Activated T-helper 1 cell treated with anti-CD3 and anti-CD28 coated beads, Interleukin-12 subunit alpha, Interleukin-12 subunit beta, Interleukin-2, Interleukin-4 antibody, amounts not matched to agents 30 ng/mL and 10 ng/mL and 1 ng/mL, durations not matched to agents 14 hours and 24 hours and 36 hours (primary cell): ENCODE measurements at regions not wholly inside any gene's neighbourhood (a gene's known extent, or its start where the extent isn't known, plus 50 kb on each side); places are given as distances from the start of the nearest gene placed in this dataset.

Experiments
- DNase-seq: peaks from one replicate; pipeline ENCODE4 v3.0.0; 2021; ENCODE audit warnings: low spot score
- H3K27ac Mint-ChIP-seq: one replicate; pipeline ENCODE4 v1.8.0; 2021; ENCODE audit warnings: mild to moderate bottlenecking, mixed read lengths
- H3K27me3 Mint-ChIP-seq: one replicate; pipeline ENCODE4 v1.8.0; 2022; ENCODE audit warnings: mild to moderate bottlenecking, moderate library complexity, mixed read lengths; ENCODE audit not compliant: insufficient read depth
- H3K36me3 Mint-ChIP-seq: one replicate; pipeline ENCODE4 v1.8.0; 2021; ENCODE audit warnings: low read depth, mixed read lengths
- H3K4me1 Mint-ChIP-seq: one replicate; pipeline ENCODE4 v1.8.0; 2021; ENCODE audit warnings: low read depth, mixed read lengths
- H3K4me3 Mint-ChIP-seq: one replicate; pipeline ENCODE4 v1.8.0; 2021; ENCODE audit warnings: mild to moderate bottlenecking, moderate library complexity, mixed read lengths
- H3K9me3 Mint-ChIP-seq: one replicate; pipeline ENCODE4 v1.8.0; 2021; ENCODE audit warnings: mixed read lengths
- intact Hi-C: fragments of 100-400 bp; cut with micrococcal nuclease; formaldehyde crosslinking; loops from one replicate; pipeline ENCODE4 v1.15.1; 2024

DNA sequence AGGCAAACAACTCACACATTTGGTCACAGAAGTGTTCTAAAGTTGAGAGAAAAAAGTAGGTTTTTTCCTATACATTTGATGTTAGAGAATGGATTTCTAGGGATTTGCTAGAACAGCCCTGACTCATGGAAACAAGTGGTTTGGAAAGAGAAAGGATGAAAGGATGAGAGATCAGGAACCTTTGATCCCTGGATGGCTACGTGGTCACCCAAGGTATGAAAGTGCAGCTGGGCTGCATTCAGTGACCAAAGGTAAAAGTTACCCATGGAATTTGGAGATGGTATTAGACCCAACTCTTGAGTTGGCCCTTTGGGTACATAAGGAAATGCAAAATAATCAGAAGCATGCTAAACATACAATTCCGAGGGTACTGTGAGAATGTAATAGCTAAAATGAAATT lies 61.3 kb upstream of the SPIN1 start:
- no peaks in the 10 kb centered on the region for H3K9me3 Mint-ChIP-seq
- H3K4me3 Mint-ChIP-seq: no peak overlapping the region
- intact Hi-C loops: no loop called here
- H3K4me1 Mint-ChIP-seq: peaks cover 38% of the 10 kb centered on the region
- H3K27ac Mint-ChIP-seq: no peak overlapping the region
- no peaks in the 10 kb centered on the region for H3K27me3 Mint-ChIP-seq
- no peak for DNase-seq
- H3K36me3 Mint-ChIP-seq: peaks cover 6% of the 10 kb centered on the region

DNA sequence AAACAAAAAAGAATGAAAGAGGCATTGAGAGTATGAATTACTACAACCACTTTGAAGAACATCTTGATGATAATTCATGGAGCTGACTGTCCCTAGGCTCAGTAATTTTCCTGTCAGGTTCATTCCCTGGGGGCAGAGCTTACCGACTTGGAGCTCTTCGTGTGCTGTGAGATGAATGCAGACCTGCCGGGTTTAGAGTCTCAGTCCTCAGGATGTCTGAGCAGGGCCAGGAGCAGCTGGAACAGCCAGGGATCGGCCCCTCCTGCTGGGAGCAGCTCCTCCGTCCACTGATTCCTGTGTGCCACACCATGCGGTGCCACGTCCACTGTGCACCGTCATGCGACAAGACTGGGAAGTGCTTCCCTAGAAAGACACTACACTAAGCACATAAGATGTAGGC lies 62.2 kb upstream of the SPIN1 start:
- DNase-seq: no peak
- no peak overlapping the region for H3K4me3 Mint-ChIP-seq
- intact Hi-C loops: no loop called here
- peaks cover 6% of the 10 kb centered on the region for H3K36me3 Mint-ChIP-seq
- H3K27ac Mint-ChIP-seq: no peak overlapping the region
- no peaks in the 10 kb centered on the region for H3K27me3 Mint-ChIP-seq
- peaks cover 41% of the 10 kb centered on the region for H3K4me1 Mint-ChIP-seq
- H3K9me3 Mint-ChIP-seq: no peaks in the 10 kb centered on the region

DNA sequence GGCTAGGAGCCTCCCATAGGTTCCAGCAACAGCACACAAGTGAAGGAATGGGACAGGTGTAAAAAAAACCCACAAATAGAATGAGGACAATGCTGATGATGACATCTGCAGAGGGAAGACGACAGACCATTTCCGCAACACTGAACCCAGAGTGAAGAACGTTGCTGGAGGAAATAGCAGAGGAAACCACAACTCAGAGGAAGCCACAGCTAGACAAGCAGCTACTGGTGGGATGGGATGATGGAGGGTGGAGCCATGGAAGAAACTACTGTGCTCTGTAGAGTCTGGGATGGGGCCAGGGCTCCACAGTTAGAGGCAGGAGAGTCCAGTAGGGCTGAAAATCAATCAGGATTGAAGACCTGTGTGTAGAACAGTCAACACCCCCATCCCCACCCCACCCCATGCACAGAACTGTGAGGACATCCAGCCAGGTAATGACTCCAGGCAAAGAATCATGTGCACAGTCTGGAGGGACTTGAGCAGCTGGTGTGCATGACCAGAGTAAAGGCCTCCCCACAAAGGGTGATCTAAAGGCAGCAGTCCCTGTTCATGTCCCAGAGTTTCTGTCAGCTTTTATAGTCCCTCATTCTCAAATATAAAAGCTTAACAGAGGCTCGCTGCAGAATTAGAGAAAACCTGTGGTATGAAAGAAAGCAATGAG lies 65.2 kb upstream of the SPIN1 start:
- Mint-ChIP-seq H3K27ac (peak overlapping the region; percentile 83), H3K4me1 (peaks cover 45% of the 10 kb centered on the region), H3K27me3 (no peaks in the 10 kb centered on the region), H3K4me3 (peak overlapping the region; percentile 64), H3K9me3 (no peaks in the 10 kb centered on the region), H3K36me3 (peaks cover 4% of the 10 kb centered on the region)
- intact Hi-C loops: loop anchor here (1.0 to 2.0 kb wide), 2 partner anchors 11 to 18 kb away; no protein-coding TSS in a partner anchor
- DNase-seq: peak; percentile 68

DNA sequence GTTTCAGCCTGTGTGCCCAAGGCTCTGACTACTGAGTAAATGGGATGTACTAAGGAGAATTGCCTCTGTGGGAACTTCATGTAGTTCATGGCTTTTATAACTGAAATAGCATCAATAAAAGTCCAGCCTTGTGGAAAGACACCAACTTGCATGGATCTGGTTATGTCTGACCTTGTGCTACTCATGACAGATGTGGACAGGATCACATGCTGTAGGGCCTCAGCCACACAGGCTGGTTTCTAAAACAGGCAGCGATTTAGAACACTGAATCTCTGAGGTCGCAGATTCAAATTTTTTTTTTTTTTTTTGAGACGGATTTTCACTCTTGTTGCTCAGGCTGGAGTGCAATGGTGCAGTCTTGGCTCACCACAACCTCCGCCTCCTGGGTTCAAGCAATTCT lies 66.5 kb upstream of the SPIN1 start:
- Mint-ChIP-seq H3K27me3 (no peaks in the 10 kb centered on the region), H3K9me3 (no peaks in the 10 kb centered on the region), H3K4me1 (peaks cover 45% of the 10 kb centered on the region), H3K36me3 (peaks cover 4% of the 10 kb centered on the region), H3K27ac (no peak overlapping the region), H3K4me3 (peak overlapping the region; percentile 22)
- intact Hi-C loops: loop anchor here (2.0 kb wide), 1 partner anchor 17 kb away; no protein-coding TSS in a partner anchor
- no peak for DNase-seq

DNA sequence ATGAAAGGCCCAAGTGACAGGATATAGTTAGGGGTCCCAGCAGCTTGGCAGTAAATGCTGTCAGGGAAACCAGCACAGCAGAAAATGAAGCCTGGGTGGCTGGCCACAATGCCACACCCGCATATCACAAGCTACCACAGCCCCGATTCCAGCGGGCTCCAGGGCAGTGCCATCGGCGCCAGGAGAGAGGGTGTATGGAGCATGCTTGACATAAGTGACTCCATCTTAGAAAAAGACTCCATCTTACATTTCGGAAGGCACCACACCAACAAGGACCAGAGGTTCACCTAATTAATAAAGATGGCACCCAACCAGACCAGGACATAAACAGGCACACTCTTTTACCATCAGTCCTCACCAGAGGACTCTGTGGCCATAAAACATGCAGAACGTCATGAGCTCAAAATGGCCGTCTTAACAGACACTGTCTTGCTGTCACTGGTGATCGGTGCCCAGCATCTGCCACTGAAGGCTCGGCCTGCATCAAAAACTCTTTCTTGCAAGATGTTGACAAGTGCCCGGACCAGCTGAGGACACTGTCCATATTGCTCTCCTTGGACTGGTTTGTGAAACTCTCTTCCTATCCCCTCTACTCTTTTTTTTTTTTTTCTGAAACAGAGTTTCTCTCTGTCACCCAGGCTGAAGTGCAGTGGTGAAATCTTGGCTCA lies 67.4 kb upstream of the SPIN1 start:
- no peak for DNase-seq
- H3K4me1 Mint-ChIP-seq: peaks cover 47% of the 10 kb centered on the region
- H3K36me3 Mint-ChIP-seq: peaks cover 4% of the 10 kb centered on the region
- H3K9me3 Mint-ChIP-seq: no peaks in the 10 kb centered on the region
- intact Hi-C loops: no loop called here
- H3K27ac Mint-ChIP-seq: no peak overlapping the region
- H3K4me3 Mint-ChIP-seq: no peak overlapping the region
- no peaks in the 10 kb centered on the region for H3K27me3 Mint-ChIP-seq

DNA sequence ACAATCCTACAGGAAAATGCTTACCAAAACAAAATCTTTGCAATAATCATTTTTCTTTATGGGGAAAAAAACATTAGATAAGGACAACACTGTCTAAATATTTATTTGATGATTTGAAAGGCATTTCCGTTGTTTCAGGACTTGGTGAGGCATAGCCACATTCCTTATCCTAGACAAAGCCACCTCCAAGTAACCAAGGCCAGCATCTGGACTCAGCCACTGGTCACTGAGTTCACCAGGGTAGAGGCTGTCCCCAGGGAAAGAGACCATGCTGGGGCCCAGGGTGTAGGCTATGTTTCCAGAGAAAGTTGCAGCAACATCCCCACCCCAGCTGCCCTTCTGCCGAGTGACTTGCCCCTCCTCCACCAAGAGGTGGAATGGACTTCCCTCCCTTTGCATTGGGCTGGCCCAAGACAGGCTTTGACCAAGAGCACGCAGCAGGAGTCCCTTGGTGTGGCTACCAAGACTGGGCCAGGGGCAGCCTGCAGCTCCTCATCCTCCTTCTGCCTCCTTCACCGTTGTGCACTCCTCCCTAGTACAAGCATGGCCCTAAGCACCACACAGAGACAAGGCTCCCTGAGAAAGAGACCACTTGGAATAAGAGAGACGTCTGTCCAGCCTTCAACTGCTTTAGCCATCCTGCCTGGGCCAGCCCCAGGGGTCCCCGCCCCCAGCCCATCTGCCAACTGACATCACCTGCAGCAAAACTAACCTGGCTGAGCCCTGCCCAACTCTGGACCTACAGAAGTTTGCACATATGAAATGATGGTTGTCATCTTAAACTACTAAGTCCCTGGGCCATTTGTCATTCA lies 68.1 kb upstream of the SPIN1 start:
- Mint-ChIP-seq H3K36me3 (peaks cover 4% of the 10 kb centered on the region), H3K4me1 (peaks cover 44% of the 10 kb centered on the region), H3K27ac (no peak overlapping the region), H3K27me3 (no peaks in the 10 kb centered on the region), H3K4me3 (no peak overlapping the region), H3K9me3 (no peaks in the 10 kb centered on the region)
- DNase-seq: no peak
- intact Hi-C loops: no loop called here

DNA sequence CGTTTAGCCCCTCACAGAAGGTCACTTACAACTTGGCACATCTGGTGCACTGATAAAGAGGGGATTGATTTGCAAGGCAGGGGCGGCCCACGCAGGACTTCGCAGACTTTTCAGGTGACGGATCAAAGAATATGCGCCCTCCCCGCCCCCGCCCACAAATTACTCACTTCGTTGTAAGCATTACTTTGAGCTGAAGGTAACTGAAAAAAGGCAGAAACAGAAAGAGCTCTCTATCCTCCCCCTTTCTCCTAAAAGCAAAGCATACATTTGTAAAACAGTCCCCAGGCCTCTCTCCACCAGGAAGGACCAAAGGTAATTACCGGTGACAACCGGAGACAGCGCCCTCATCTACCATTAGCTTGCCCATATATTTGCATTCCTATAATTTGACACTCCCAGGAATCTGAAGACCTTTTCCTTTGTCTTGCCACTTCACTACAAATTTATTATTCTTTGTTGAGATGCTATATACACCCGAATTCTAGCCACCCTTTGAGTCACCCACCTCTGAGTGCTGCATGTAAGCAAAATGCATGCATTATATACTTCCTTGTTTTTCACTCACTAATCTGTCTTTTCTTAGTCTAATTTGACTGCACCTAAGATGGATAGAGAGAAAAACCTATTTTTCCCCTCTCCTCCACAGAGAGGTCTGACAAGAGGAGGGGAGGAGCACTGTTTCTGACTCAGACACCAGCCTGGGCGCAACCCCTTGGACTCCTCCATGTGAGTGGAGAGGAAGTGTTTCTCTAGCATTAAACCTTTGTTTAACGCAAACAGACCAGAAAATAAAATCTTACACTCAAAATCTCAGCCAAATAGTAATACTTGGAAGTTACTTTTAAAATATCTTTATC lies 74.7 kb upstream of the SPIN1 start:
- no peak for DNase-seq
- H3K36me3 Mint-ChIP-seq: no peaks in the 10 kb centered on the region
- intact Hi-C loops: loop anchor here (5.0 kb wide), 1 partner anchor 306 kb away; no protein-coding TSS in a partner anchor

DNA sequence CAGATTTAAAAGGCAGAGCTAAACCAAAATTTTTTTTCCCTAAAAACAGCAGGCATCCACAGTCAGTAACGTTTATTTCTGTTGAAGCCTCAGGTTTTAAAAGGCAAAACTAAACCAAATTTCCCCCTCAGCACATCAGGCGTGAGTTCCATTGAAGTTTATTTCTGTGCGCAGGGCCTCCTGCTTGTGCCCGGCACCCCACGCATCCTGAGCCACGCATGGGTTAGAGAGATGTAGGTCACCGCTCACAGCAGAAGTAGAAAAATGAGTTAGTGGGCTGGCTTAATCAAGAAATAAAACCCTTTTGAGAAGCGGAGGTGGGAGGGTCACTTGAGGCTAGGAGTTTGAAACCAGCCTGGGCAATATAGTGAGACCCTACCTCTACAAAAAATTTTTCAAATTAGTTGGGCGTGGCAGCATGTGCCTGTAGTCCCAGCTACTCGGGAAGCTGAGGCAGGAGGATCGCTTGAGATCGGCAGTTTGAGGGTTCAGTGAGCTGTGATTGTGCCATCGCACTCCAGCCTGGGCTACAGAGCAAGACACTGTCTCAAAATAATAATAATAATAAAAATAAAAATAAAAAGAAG lies 75.6 kb upstream of the SPIN1 start:
- intact Hi-C loops: loop anchor here (1.0 to 5.0 kb wide), 4 partner anchors 8 to 305 kb away; no protein-coding TSS in a partner anchor
- peaks cover 1% of the 10 kb centered on the region for H3K27me3 Mint-ChIP-seq
- H3K27ac Mint-ChIP-seq: peak overlapping the region; percentile 94
- peaks cover 67% of the 10 kb centered on the region for H3K4me1 Mint-ChIP-seq
- no peaks in the 10 kb centered on the region for H3K36me3 Mint-ChIP-seq
- peak overlapping the region; percentile 78 for H3K4me3 Mint-ChIP-seq
- DNase-seq: no peak
- no peaks in the 10 kb centered on the region for H3K9me3 Mint-ChIP-seq

More for the DNA sequence above, 74.7 kb upstream of the SPIN1 start:
- H3K4me3 Mint-ChIP-seq: peak overlapping the region; percentile 35
- H3K9me3 Mint-ChIP-seq: no peaks in the 10 kb centered on the region
- peaks cover 1% of the 10 kb centered on the region for H3K27me3 Mint-ChIP-seq
- H3K4me1 Mint-ChIP-seq: peaks cover 62% of the 10 kb centered on the region
- H3K27ac Mint-ChIP-seq: peak overlapping the region; percentile 90

DNA sequence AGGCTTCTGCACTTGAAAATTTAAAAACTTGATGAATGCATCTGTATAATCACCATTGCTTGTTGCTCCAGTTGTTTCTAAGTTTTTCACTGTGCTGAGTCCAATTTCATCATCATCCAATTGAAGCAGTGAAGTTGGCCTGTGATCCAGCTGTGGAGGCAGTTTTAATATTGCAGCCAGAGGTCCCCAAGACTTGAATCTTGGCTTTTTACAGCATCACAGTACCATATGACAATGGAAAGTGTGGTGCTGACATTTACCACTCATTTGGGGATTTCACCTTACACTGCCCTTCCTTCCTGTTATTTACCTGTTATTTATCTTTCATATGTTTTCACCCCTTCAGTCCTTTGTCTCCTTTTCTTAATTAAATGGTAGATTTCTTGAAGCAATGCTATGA lies 76.2 kb upstream of the SPIN1 start:
- intact Hi-C loops: loop anchor here (1.0 to 5.0 kb wide), 4 partner anchors 8 to 305 kb away; no protein-coding TSS in a partner anchor
- Mint-ChIP-seq H3K27ac (peak overlapping the region; percentile 94), H3K27me3 (peaks cover 1% of the 10 kb centered on the region), H3K36me3 (no peaks in the 10 kb centered on the region), H3K9me3 (no peaks in the 10 kb centered on the region), H3K4me3 (peak overlapping the region; percentile 78), H3K4me1 (peaks cover 71% of the 10 kb centered on the region)
- DNase-seq: no peak

DNA sequence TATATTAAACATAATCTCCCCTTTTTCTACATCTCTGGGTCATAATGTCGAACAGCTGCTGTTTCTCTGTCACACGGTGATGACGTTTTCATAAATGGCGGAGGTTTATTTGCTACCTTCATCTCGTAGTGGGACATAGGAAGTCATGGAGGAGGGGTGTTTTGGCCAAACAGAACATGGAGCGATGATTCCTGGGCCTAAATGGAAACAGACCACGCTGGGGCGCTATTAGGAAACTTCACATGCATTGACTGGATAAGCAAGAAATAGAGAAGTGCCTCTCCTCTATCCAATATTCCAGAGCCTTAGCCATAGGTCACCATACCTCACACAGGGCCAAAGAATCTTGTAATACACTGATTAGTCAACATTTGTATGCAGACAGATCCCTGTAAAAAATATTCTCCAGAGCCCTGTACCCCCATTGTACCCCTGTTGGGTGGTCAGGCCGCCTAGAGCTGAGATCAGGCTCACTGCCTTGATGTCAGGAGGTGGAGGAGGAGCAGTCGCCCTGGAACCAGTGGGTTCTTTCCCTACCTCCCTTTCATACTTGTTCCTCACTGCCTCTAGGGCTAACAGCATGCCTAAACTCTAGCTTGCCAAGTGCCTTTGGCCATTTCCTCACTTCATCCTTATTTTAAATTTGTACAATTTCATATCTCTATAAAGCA lies 77.8 kb upstream of the SPIN1 start:
- Mint-ChIP-seq H3K27me3 (peaks cover 1% of the 10 kb centered on the region), H3K9me3 (no peaks in the 10 kb centered on the region), H3K27ac (peak overlapping the region; percentile 48), H3K4me1 (peaks cover 71% of the 10 kb centered on the region), H3K4me3 (no peak overlapping the region), H3K36me3 (no peaks in the 10 kb centered on the region)
- no peak for DNase-seq
- intact Hi-C loops: loop anchor here (5.0 kb wide), 1 partner anchor 303 kb away; no protein-coding TSS in a partner anchor

DNA sequence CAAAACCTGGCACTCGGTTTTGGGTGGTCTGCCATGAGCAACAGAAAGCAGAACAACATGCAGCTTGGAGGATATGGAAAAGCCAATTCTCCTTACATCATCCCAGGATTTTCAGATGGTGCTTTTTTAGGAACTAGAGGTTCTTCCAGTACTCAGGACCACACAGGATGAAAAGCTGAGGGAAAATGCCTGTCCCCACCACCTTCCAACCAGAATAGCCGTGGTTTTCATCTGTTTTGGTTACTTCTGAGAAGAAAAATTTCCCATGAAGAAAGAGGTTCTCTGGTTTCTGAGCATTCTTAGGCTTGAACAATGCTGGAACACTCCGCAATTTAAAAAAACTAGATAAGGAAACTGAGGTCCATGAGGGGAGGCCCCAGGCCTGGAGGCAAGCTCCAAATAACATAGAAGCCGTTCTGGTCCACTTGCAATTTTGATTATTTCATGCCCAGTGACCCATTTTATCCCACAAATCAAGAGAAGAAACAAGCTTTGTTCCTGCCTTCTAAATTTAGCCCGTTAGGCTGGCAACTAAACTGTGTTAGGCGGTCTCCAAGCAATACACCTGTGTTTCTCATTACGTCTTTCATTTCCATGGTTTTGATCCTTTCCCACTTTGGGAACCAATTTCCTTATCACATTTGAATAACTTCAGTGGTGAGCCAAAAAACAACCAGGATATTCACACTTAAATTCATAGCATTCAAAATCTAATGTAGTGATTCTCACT lies 79.2 kb upstream of the SPIN1 start:
- intact Hi-C loops: loop anchor here (5.0 to 10.0 kb wide), 2 partner anchors 1006 to 1362 kb away; partner anchors contain the start of genes CKS2, GAS1 and SECISBP2
- Mint-ChIP-seq H3K4me3 (no peak overlapping the region), H3K4me1 (peaks cover 80% of the 10 kb centered on the region), H3K27me3 (peaks cover 1% of the 10 kb centered on the region), H3K36me3 (peaks cover 4% of the 10 kb centered on the region), H3K9me3 (no peaks in the 10 kb centered on the region), H3K27ac (peak overlapping the region; percentile 16)
- DNase-seq: no peak
